Thyroid gland (tissue), 4 donors: ENCODE measurements at regions not wholly inside any gene's neighbourhood (a gene's known extent, or its start where the extent isn't known, plus 50 kb on each side); places are given as distances from the start of the nearest gene placed in this dataset.

Experiments
- CTCF ChIP-seq, 6 experiments: fragments of 200-600 bp in 3 of 6; fragments of 450-650 bp in 3 of 6; sonication (generic) in 3 of 6; IDR thresholded peaks; one replicate each; pipeline ENCODE4 v1.5.1; 2016 to 2019; ENCODE audit warnings: antibody characterized with exemption in 6 of 6, mild to moderate bottlenecking in 2 of 6, inconsistent platforms in 1 of 6, moderate library complexity in 1 of 6
- POLR2A ChIP-seq, 2 donors: fragments of 450-650 bp; IDR thresholded peaks; one replicate each; pipeline ENCODE4 v1.6.1; 2017; ENCODE audit warnings: antibody characterized with exemption in 2 of 2, mild to moderate bottlenecking in 2 of 2, moderate library complexity in 1 of 2

DNA sequence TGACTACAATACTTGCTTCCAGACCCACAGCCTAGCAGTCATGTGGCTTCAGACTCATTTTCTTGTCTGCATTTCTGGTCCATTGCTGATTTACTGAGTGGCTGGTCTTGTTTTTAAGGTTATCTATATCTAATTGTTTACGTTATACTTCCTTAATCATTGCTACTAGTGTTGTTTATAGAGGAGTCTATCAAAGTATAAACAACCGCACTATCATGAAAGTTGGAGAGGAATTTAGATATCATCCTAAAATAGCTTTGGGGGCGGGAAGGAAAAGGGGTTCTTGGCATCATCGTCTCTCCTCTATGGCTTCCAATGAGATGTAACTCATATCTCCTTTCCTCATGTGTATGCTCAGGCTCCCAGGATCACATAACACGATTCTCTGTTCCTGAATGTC lies 372.1 kb upstream of the PBX1 start:
- TF ChIP-seq POLR2A (IDR thresholded peaks at IDR 0.05) (no peak), CTCF (IDR thresholded peaks at IDR 0.05) (no peak)
